ENCODE measurements at regions not wholly inside any gene's neighbourhood (a gene's known extent, or its start where the extent isn't known, plus 50 kb on each side); places are given as distances from the start of the nearest gene placed in this dataset.
"Not testable (repeated sequence)": the region's sequence is repeated elsewhere in the genome, so short reads cannot be mapped to it uniquely, and the experiment has no call there.

DNA sequence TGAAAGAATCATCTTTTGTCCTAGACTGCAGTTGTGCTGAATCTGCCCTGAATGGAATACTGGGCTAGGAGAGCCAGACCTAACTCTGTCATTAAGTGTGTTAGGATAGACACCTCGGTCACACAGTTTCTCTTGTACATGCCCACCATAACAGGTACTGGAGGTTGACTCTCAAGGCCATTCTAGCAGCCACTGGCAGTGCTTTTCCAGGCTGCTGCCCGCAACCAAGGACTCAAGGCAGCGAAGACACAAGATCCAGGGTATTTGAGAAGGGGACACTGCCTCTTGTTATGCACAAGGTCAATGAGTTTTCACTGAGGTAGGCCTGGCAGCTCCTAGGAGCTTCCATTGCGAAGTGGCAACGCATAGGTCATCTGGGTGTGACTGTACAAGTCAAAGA, 70.6 kb upstream of the ZNF746 start:
- no peak for DNase-seq (ENCODE audit: low spot score)

DNA sequence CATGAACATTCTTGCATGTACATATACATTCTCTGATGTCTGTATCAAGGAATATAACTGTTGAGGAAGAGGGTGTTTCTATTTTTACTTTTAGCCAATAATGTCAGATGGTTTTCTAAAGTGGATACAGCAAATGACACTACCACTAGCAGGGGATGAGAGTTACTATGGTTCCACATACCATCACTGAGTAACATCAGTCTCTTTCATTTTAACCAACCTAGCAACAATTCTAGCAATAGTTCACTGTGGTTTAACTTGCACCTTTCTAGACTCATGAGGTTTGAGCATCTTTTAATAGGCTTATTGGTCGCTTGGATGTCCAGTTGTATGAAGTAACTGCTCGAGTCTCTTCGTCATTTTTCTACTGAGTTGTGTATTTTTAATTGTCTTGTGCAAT, 68.5 kb upstream of the ZNF746 start:
- no peak for DNase-seq (ENCODE audit: low spot score)

DNA sequence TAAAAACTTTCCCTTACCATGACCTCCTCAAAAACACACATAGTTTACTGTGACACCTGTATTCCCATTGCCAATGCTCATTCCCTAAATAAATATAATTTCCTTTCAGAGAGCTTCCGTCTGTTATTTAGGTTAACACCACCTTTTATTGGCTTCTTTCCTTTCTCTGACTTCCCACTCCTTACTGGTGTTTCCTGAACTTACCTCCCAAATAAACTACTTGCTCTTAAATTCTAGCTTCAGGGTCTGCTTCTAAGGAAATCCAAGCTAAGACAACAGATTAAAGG, 67.4 kb upstream of the ZNF746 start:
- DNase-seq (ENCODE audit: low spot score) = no peak

DNA sequence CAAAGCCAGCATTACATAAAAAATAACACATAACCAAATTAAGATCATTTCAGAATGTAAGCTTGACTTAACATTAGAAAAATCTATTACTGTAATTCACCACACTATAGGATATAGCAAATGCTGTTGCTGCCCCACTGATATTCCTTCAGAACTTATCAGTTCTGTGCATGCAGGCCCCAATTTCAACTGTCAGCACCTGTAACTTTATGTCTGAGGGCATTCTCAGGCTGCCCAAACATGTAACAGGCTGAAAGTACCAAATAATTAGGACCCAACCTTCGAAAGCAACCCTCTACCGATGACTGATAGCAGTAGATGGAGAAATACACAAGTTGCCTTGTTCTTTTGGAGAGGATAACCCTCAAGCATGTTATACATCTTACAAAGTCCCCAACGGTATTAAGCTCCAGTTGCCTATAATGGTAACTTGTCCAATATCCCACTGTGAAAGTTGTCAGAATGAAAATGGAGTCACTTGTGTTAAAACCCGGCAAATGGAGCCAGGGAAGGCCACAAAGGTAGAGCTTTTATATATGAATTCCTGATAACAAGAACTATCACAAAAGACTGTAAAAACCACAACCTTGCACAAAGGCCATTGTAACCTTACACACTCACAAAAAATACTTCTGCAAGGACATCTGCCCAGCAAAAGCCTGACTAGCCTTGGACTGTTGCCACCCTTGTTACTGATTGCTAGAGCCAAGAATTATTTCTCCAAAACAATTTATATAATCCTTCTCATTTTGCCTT, 66.9 kb upstream of the ZNF746 start:
- no peak for DNase-seq (ENCODE audit: low spot score)

DNA sequence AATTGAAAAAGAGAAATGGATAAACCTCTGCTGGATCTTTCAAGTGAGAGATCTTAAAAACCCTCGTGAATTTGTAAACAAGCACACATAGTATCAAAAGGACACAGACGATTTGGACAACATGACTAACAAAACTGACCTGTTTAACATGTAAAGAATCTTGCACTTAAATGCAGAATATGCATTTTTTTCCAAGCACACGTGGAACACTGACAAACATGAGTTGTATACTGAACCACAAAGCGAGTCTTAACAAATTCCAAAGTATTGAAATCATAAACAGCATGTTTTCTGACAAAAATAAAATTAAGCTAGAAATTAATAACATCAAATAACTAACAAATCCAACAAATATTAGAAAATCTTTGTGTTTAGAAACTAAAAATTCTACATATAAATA, 65.0 kb upstream of the ZNF746 start:
- no peak for DNase-seq (ENCODE audit: low spot score)

DNA sequence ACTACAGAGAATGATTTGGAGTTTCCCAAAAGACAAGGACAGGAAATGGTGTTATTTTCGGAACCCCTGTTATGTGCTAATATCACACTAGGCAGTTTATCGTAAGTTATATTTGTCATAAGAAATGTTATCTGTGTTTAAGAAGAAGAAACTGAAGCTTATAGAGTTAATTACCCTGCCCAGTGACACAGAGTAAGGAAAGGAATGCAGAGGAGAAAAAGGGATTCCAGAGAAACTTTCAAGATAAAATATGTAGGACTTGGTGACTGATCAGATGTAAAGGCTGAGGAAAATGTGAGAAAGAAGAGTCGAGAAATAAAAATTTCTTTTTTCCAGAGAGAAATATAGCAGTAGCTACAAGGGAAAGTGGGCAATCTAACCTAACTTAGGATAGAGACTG, 63.5 kb upstream of the ZNF746 start:
- no peak for DNase-seq (ENCODE audit: low spot score)

DNA sequence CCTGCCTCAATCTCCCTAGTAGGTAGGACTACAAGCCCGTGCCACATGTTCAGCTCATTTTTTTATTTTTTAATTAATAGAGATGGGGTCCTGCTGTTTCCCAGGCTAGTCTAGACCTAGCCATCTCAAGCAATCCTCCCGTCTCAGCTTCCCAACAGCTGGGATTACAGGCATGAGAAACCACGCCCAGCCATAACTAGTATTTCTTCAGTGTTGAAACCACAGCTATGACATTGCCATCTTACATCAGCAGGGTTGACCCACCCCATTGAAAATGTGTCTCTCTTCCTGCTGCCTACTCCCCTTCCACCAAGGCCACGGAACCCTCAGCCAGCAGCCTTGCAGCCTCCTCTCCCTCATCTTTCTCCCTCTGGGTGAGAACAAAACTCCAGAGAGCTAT, 62.1 kb upstream of the ZNF746 start:
- no peak for DNase-seq (ENCODE audit: low spot score)

DNA sequence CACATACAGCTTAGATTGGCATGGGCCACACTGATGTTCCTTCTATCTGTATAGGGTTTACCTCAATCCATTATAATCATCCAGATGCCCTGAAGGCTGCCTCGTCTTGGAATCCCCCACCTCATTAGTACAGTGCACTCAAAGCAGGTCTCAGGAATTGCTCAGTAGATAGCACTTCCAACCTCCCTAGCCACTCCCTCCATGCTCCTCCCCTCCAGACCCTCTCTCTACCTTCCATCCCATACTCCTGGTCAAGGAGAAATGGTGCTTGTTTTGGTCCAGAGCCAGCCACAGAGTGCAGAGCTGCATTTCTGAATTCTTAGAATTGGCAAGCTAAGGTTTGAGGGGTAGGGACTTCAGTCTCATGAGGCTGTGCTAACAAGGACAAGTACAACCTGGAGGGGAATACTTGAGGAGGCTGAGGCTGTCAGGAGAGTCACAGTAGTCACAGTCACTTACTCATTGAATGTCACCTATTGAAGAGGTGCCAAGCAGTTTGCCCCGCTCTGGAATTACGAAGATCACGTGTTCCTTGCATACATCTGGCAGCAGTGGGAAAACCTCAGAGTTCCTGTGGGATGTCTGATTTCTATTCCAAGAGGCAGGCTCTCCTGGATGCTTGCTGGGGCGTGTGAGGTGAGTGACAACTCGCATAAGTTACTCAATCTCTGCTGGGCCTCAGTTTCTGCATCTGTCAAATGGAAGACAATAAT, 60.7 kb upstream of the ZNF746 start:
- no peak for DNase-seq (ENCODE audit: low spot score)

DNA sequence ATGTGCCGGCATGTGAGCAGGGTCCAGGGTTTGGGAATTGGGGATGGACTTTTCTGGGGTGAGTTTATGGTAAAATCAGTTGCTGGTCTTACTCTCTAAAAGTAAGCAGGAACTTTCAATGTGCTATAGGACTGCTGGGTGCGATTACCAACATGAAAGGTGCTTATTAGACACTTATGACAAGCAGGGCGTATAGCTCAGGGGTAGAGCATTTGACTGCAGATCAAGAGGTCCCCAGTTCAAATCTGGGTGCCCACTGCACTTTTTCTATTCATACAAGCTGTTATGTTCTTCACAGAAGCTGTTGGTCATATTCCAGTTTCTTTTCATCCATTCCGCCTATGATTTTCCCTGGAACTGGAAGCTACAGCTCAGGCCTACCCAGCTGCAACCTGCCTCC, 58.9 kb upstream of the ZNF746 start:
- not testable (repeated sequence) for DNase-seq (ENCODE audit: low spot score)

DNA sequence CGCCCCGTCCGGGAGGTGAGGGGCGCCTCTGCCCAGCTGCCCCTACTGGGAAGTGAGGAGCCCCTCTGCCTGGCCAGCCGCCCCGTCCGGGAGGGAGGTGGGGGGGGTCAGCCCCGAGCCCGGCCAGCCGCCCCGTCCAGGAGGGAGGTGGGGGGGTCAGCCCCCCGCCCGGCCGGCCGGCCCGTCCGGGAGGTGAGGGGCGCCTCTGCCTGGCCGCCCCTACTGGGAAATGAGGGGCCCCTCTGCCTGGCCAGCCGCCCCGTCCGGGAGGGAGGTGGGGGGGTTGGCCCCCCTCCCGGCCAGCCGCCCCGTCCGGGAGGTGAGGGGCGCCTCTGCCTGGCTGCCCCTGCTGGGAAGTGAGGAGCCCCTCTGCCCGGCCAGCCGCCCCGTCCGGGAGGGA, 57.2 kb upstream of the ZNF746 start:
- DNase-seq (ENCODE audit: low spot score) = not testable (repeated sequence)

DNA sequence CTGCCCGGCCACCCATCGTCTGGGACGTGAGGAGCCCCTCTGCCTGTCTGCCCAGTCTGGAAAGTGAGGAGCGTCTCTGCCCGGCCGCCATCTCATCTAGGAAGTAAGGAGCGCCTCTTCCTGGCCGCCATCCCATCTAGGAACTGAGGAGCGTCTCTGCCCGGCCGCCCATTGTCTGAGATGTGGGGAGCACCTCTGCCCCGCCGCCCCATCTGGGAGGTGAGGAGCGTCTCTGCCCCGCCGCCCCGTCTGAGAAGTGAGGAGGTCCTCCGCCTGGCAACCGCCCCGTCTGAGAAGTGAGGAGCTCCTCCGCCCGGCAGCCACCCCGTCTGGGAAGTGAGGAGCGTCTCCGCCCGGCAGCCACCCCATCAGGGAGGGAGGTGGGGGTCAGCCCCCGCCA, 56.4 kb upstream of the ZNF746 start:
- DNase-seq (ENCODE audit: low spot score) = not testable (repeated sequence)

DNA sequence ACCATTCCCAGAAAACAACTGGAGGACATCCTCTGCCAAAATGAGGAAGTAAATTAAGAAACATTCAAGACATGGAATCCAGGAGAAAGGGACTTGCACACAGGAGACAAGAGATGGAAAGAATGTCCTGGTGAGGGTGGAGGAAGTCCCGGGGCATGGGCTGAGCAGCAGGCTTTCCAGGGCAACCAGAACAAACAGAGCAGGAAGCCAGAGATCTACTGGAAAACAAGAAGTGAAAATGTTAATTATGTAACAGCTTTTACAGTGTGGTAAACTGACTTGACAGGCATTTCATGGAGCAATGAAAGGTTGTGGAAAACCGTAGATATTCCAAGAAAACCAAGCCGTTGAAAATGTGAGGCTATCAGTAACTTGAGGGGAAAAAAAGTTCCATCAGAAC, 55.2 kb upstream of the ZNF746 start:
- DNase-seq (ENCODE audit: low spot score) = no peak

Measured in mucosa of gallbladder (tissue), 1 donor.